Activated naive CD4-positive, alpha-beta T cell treated with anti-CD3 and anti-CD28 coated beads, Interleukin-2, amount 10 ng/mL, durations not matched to agents 7 days and 5 days (primary cell): ENCODE measurements at regions not wholly inside any gene's neighbourhood (a gene's known extent, or its start where the extent isn't known, plus 50 kb on each side); places are given as distances from the start of the nearest gene placed in this dataset.

Source experiments
- CTCF ChIA-PET: fragments of 350-600 bp; sonication (Branson Sonifier 250); formaldehyde crosslinking; loops from one replicate; lab custom pipeline; 2021; ENCODE audit warnings: antibody characterized with exemption; lab: Charles Lee
- DNase-seq: peaks from one replicate; pipeline ENCODE4 v3.0.0-alpha.2; 2020
- H3K27ac Mint-ChIP-seq: one replicate; pipeline ENCODE4 v1.8.0; 2021; ENCODE audit warnings: mild to moderate bottlenecking, moderate library complexity, mixed read lengths
- H3K27me3 Mint-ChIP-seq: one replicate; pipeline ENCODE4 v1.8.0; 2021; ENCODE audit warnings: mild to moderate bottlenecking, mixed read lengths
- H3K36me3 Mint-ChIP-seq: one replicate; pipeline ENCODE4 v1.8.0; 2021; ENCODE audit warnings: mixed read lengths
- H3K4me1 Mint-ChIP-seq: one replicate; pipeline ENCODE4 v1.8.0; 2021; ENCODE audit warnings: mixed read lengths
- H3K4me3 Mint-ChIP-seq: one replicate; pipeline ENCODE4 v1.8.0; 2021; ENCODE audit warnings: mild to moderate bottlenecking, moderate library complexity, mixed read lengths
- H3K9me3 Mint-ChIP-seq: one replicate; pipeline ENCODE4 v1.8.0; 2021; ENCODE audit warnings: mixed read lengths

- Mint-ChIP-seq H3K9me3 (no peaks in the 10 kb centered on the region), H3K27me3 (no peaks in the 10 kb centered on the region), H3K27ac (no peak overlapping the region), H3K36me3 (no peaks in the 10 kb centered on the region), H3K4me3 (no peak overlapping the region), H3K4me1 (no peaks in the 10 kb centered on the region)
- CTCF ChIA-PET, result no interaction called here
- no peak for DNase-seq
Observed at GRCh38 chr16:64627288-64627687, 494.6 kb downstream of the CDH11 start.

GRCh38 chr16:64626776-64627175, 495.1 kb downstream of the CDH11 start:
- Mint-ChIP-seq H3K36me3 (no peaks in the 10 kb centered on the region), H3K27ac (no peak overlapping the region), H3K27me3 (no peaks in the 10 kb centered on the region), H3K4me1 (no peaks in the 10 kb centered on the region), H3K9me3 (no peaks in the 10 kb centered on the region), H3K4me3 (no peak overlapping the region)
- no peak for DNase-seq
- CTCF ChIA-PET, result no interaction called here

GRCh38 chr16:64621616-64622015, 500.2 kb downstream of the CDH11 start:
- Mint-ChIP-seq H3K27ac (no peak overlapping the region), H3K4me1 (no peaks in the 10 kb centered on the region), H3K36me3 (no peaks in the 10 kb centered on the region), H3K27me3 (no peaks in the 10 kb centered on the region), H3K4me3 (no peak overlapping the region), H3K9me3 (peaks cover 8% of the 10 kb centered on the region)
- CTCF ChIA-PET, result no interaction called here
- DNase-seq, result no peak

- Mint-ChIP-seq H3K9me3 (peaks cover 19% of the 10 kb centered on the region), H3K27me3 (no peaks in the 10 kb centered on the region), H3K4me3 (no peak overlapping the region), H3K4me1 (no peaks in the 10 kb centered on the region), H3K36me3 (no peaks in the 10 kb centered on the region), H3K27ac (no peak overlapping the region)
- CTCF ChIA-PET, result no interaction called here
- no peak for DNase-seq
Observed at GRCh38 chr16:64617836-64618476, 503.9 kb downstream of the CDH11 start.

- CTCF ChIA-PET, result no interaction called here
- H3K4me1 Mint-ChIP-seq, result no peaks in the 10 kb centered on the region
- H3K36me3 Mint-ChIP-seq, result no peaks in the 10 kb centered on the region
- H3K9me3 Mint-ChIP-seq, result peaks cover 25% of the 10 kb centered on the region
- no peaks in the 10 kb centered on the region for H3K27me3 Mint-ChIP-seq
- H3K27ac Mint-ChIP-seq, result no peak overlapping the region
- no peak overlapping the region for H3K4me3 Mint-ChIP-seq
- no peak for DNase-seq
Observed at GRCh38 chr16:64615630-64616280, 506.1 kb downstream of the CDH11 start.

GRCh38 chr16:64596196-64596595, 525.7 kb downstream of the CDH11 start:
- Mint-ChIP-seq H3K9me3 (peaks cover 11% of the 10 kb centered on the region), H3K27me3 (no peaks in the 10 kb centered on the region), H3K4me3 (no peak overlapping the region), H3K4me1 (no peaks in the 10 kb centered on the region), H3K27ac (no peak overlapping the region), H3K36me3 (no peaks in the 10 kb centered on the region)
- DNase-seq, result no peak
- CTCF ChIA-PET, result no interaction called here

- no peak overlapping the region for H3K27ac Mint-ChIP-seq
- no peak overlapping the region for H3K4me3 Mint-ChIP-seq
- H3K9me3 Mint-ChIP-seq, result peaks cover 10% of the 10 kb centered on the region
- H3K27me3 Mint-ChIP-seq, result no peaks in the 10 kb centered on the region
- no peaks in the 10 kb centered on the region for H3K36me3 Mint-ChIP-seq
- CTCF ChIA-PET, result no interaction called here
- DNase-seq, result no peak
- no peaks in the 10 kb centered on the region for H3K4me1 Mint-ChIP-seq
Observed at GRCh38 chr16:64590513-64590912, 531.4 kb downstream of the CDH11 start.

GRCh38 chr16:64589836-64590235, 532.0 kb downstream of the CDH11 start:
- Mint-ChIP-seq H3K27ac (no peak overlapping the region), H3K9me3 (peaks cover 10% of the 10 kb centered on the region), H3K4me1 (no peaks in the 10 kb centered on the region), H3K4me3 (no peak overlapping the region), H3K36me3 (no peaks in the 10 kb centered on the region), H3K27me3 (no peaks in the 10 kb centered on the region)
- CTCF ChIA-PET, result interaction anchor here (0.6 kb wide), 1 partner anchor 907 kb away, joined by 3 read pairs; no protein-coding TSS in a partner anchor
- no peak for DNase-seq

GRCh38 chr16:64586781-64587180, 535.1 kb downstream of the CDH11 start:
- Mint-ChIP-seq H3K27ac (no peak overlapping the region), H3K36me3 (no peaks in the 10 kb centered on the region), H3K4me3 (no peak overlapping the region)

GRCh38 chr16:64585367-64585766, 536.5 kb downstream of the CDH11 start:
- peaks cover 7% of the 10 kb centered on the region for H3K9me3 Mint-ChIP-seq
- DNase-seq, result no peak
- no peaks in the 10 kb centered on the region for H3K27me3 Mint-ChIP-seq
- H3K4me1 Mint-ChIP-seq, result no peaks in the 10 kb centered on the region
- no peak overlapping the region for H3K27ac Mint-ChIP-seq
- no peak overlapping the region for H3K4me3 Mint-ChIP-seq
- no peaks in the 10 kb centered on the region for H3K36me3 Mint-ChIP-seq
- CTCF ChIA-PET, result no interaction called here

More at GRCh38 chr16:64586781-64587180, 535.1 kb downstream of the CDH11 start:
- CTCF ChIA-PET, result no interaction called here
- peaks cover 7% of the 10 kb centered on the region for H3K9me3 Mint-ChIP-seq
- H3K27me3 Mint-ChIP-seq, result no peaks in the 10 kb centered on the region
- no peak for DNase-seq
- no peaks in the 10 kb centered on the region for H3K4me1 Mint-ChIP-seq

- peaks cover 5% of the 10 kb centered on the region for H3K9me3 Mint-ChIP-seq
- DNase-seq, result no peak
- H3K36me3 Mint-ChIP-seq, result no peaks in the 10 kb centered on the region
- no peak overlapping the region for H3K27ac Mint-ChIP-seq
- H3K27me3 Mint-ChIP-seq, result no peaks in the 10 kb centered on the region
- H3K4me1 Mint-ChIP-seq, result no peaks in the 10 kb centered on the region
- H3K4me3 Mint-ChIP-seq, result no peak overlapping the region
- CTCF ChIA-PET, result no interaction called here
Observed at GRCh38 chr16:64580558-64580957, 541.3 kb downstream of the CDH11 start.

- no peaks in the 10 kb centered on the region for H3K36me3 Mint-ChIP-seq
Observed at GRCh38 chr16:64579712-64580111, 542.2 kb downstream of the CDH11 start.

GRCh38 chr16:64545768-64546167, 576.1 kb downstream of the CDH11 start:
- H3K36me3 Mint-ChIP-seq, result no peaks in the 10 kb centered on the region
- DNase-seq, result no peak
- peaks cover 34% of the 10 kb centered on the region for H3K9me3 Mint-ChIP-seq
- CTCF ChIA-PET, result no interaction called here
- H3K27me3 Mint-ChIP-seq, result no peaks in the 10 kb centered on the region
- H3K27ac Mint-ChIP-seq, result no peak overlapping the region
- H3K4me3 Mint-ChIP-seq, result no peak overlapping the region
- H3K4me1 Mint-ChIP-seq, result no peaks in the 10 kb centered on the region

More at GRCh38 chr16:64579712-64580111, 542.2 kb downstream of the CDH11 start:
- Mint-ChIP-seq H3K4me3 (no peak overlapping the region), H3K4me1 (no peaks in the 10 kb centered on the region), H3K9me3 (peaks cover 7% of the 10 kb centered on the region), H3K27ac (no peak overlapping the region), H3K27me3 (no peaks in the 10 kb centered on the region)
- CTCF ChIA-PET, result no interaction called here
- no peak for DNase-seq

GRCh38 chr16:64544859-64545258, 577.0 kb downstream of the CDH11 start:
- H3K27ac Mint-ChIP-seq, result no peak overlapping the region

GRCh38 chr16:64543441-64543840, 578.4 kb downstream of the CDH11 start:
- Mint-ChIP-seq H3K36me3 (no peaks in the 10 kb centered on the region), H3K4me1 (no peaks in the 10 kb centered on the region), H3K27ac (no peak overlapping the region), H3K27me3 (no peaks in the 10 kb centered on the region), H3K9me3 (peaks cover 22% of the 10 kb centered on the region), H3K4me3 (no peak overlapping the region)
- no peak for DNase-seq
- CTCF ChIA-PET, result no interaction called here

More at GRCh38 chr16:64544859-64545258, 577.0 kb downstream of the CDH11 start:
- no peak for DNase-seq
- Mint-ChIP-seq H3K27me3 (no peaks in the 10 kb centered on the region), H3K36me3 (no peaks in the 10 kb centered on the region), H3K9me3 (peaks cover 33% of the 10 kb centered on the region), H3K4me3 (no peak overlapping the region), H3K4me1 (no peaks in the 10 kb centered on the region)
- CTCF ChIA-PET, result no interaction called here
